Endothelial cell (in vitro differentiated cells): ENCODE measurements at regions not wholly inside any gene's neighbourhood (a gene's known extent, or its start where the extent isn't known, plus 50 kb on each side); places are given as distances from the start of the nearest gene placed in this dataset.

Source experiments
- DNase-seq: peaks from one replicate; pipeline ENCODE4 v3.0.0; 2021; ENCODE audit warnings: low spot score
- H3K27ac Mint-ChIP-seq: one replicate; pipeline ENCODE4 v1.8.0; 2021; ENCODE audit warnings: mixed read lengths, inconsistent platforms; ENCODE audit not compliant: unreplicated experiment
- H3K27me3 Mint-ChIP-seq: one replicate; pipeline ENCODE4 v1.8.0; 2021; ENCODE audit warnings: mild to moderate bottlenecking, moderate library complexity, mixed read lengths, inconsistent platforms; ENCODE audit not compliant: unreplicated experiment
- H3K36me3 Mint-ChIP-seq: one replicate; pipeline ENCODE4 v1.8.0; 2021; ENCODE audit warnings: mild to moderate bottlenecking, low read depth, mixed read lengths, inconsistent platforms; ENCODE audit not compliant: unreplicated experiment
- H3K4me1 Mint-ChIP-seq: one replicate; pipeline ENCODE4 v1.8.0; 2021; ENCODE audit warnings: mild to moderate bottlenecking, mixed read lengths, inconsistent platforms; ENCODE audit not compliant: unreplicated experiment
- H3K4me3 Mint-ChIP-seq: one replicate; pipeline ENCODE4 v1.8.0; 2021; ENCODE audit warnings: mild to moderate bottlenecking, mixed read lengths, inconsistent platforms; ENCODE audit not compliant: unreplicated experiment
- H3K9me3 Mint-ChIP-seq: one replicate; pipeline ENCODE4 v1.8.0; 2021; ENCODE audit warnings: mixed read lengths, inconsistent platforms; ENCODE audit not compliant: unreplicated experiment
- CTCF ChIP-seq: fragments of 200-600 bp; sonication (generic); IDR thresholded peaks from one replicate; pipeline ENCODE4 v1.5.0; 2021; ENCODE audit warnings: antibody characterized with exemption; ENCODE audit not compliant: unreplicated experiment

- Mint-ChIP-seq H3K4me1 (no peaks in the 10 kb centered on the region), H3K9me3 (no peaks in the 10 kb centered on the region), H3K27ac (no peak overlapping the region), H3K36me3 (no peaks in the 10 kb centered on the region), H3K4me3 (no peak overlapping the region), H3K27me3 (no peaks in the 10 kb centered on the region)
- DNase-seq, result no peak
- TF ChIP-seq CTCF, result no peak
These were observed 1841.3 kb upstream of the CELF4 start for GRCh38 chr18:39406941-39407340.

GRCh38 chr18:39403121-39403520, 1837.5 kb upstream of the CELF4 start:
- DNase-seq, result no peak
- no peak overlapping the region for H3K4me3 Mint-ChIP-seq
- H3K9me3 Mint-ChIP-seq, result no peaks in the 10 kb centered on the region
- no peaks in the 10 kb centered on the region for H3K36me3 Mint-ChIP-seq
- H3K4me1 Mint-ChIP-seq, result no peaks in the 10 kb centered on the region
- no peak overlapping the region for H3K27ac Mint-ChIP-seq
- no peaks in the 10 kb centered on the region for H3K27me3 Mint-ChIP-seq
- no peak for TF ChIP-seq CTCF

GRCh38 chr18:39399662-39400061, 1834.1 kb upstream of the CELF4 start:
- no peaks in the 10 kb centered on the region for H3K4me1 Mint-ChIP-seq
- H3K27ac Mint-ChIP-seq, result no peak overlapping the region
- no peak overlapping the region for H3K4me3 Mint-ChIP-seq
- TF ChIP-seq CTCF, result no peak
- no peaks in the 10 kb centered on the region for H3K36me3 Mint-ChIP-seq
- no peaks in the 10 kb centered on the region for H3K27me3 Mint-ChIP-seq
- H3K9me3 Mint-ChIP-seq, result no peaks in the 10 kb centered on the region
- no peak for DNase-seq

- DNase-seq, result no peak
- Mint-ChIP-seq H3K36me3 (no peaks in the 10 kb centered on the region), H3K4me3 (no peak overlapping the region), H3K4me1 (no peaks in the 10 kb centered on the region), H3K9me3 (peaks cover 6% of the 10 kb centered on the region), H3K27ac (no peak overlapping the region), H3K27me3 (peaks cover 1% of the 10 kb centered on the region)
- TF ChIP-seq CTCF, result no peak
These were observed 1830.6 kb upstream of the CELF4 start for GRCh38 chr18:39396168-39396567.

GRCh38 chr18:39389800-39390379, 1824.3 kb upstream of the CELF4 start:
- Mint-ChIP-seq H3K9me3 (peaks cover 10% of the 10 kb centered on the region), H3K27ac (no peak overlapping the region), H3K4me3 (no peak overlapping the region), H3K4me1 (no peaks in the 10 kb centered on the region), H3K27me3 (peaks cover 3% of the 10 kb centered on the region), H3K36me3 (peaks cover 4% of the 10 kb centered on the region)
- DNase-seq, result no peak
- TF ChIP-seq CTCF, result no peak
